GM12878 (cell line): ENCODE measurements at regions not wholly inside any gene's neighbourhood (a gene's known extent, or its start where the extent isn't known, plus 50 kb on each side); places are given as distances from the start of the nearest gene placed in this dataset.

Source experiments
- ATAC-seq: fragments of 200-7000 bp; cut with Tn5 transposase; 3 replicates; pipeline ENCODE4 v1.9.1; 2020; ENCODE audit warnings: mild to moderate bottlenecking, moderate library complexity
- BruUV-seq: library from RNA; stranded (reverse); fragments of 400-500 nt; replicated peaks from 2 replicates; lab custom pipeline; 2021; lab: Mats Ljungman, UMichigan
- CTCF ChIA-PET: fragments of 300-600 bp; sonication (Branson Sonifier 250); formaldehyde crosslinking; extraction: SDS; loops from one replicate; lab custom pipeline; 2021; ENCODE audit warnings: inconsistent platforms; lab: Yijun Ruan, JAX
- POLR2A ChIA-PET: fragments of 350-600 bp; formaldehyde crosslinking; extraction: SDS; loops from one replicate; lab custom pipeline; 2021; ENCODE audit warnings: inconsistent platforms; lab: Charles Lee
- RAD21 ChIA-PET: fragments of 300-600 bp; sonication (Branson Sonifier 250); formaldehyde crosslinking; loops from one replicate; lab custom pipeline; 2023; ENCODE audit warnings: antibody characterized with exemption; ENCODE audit not compliant: unreplicated experiment; lab: Charles Lee
- SMC1A ChIA-PET: fragments of 300-600 bp; sonication (Branson Sonifier 250); formaldehyde crosslinking; loops from one replicate; lab custom pipeline; 2023; ENCODE audit not compliant: unreplicated experiment, uncharacterized antibody; lab: Charles Lee
- DNase-seq: peaks from one replicate; pipeline ENCODE4 v3.0.0-alpha.2; 2011; ENCODE audit warnings: low read depth, low spot score
- FAIRE-seq: peaks from 3 replicates; lab custom pipeline; 2011; peaks lifted over from hg19 to GRCh38; lab: Jason Lieb, UNC
- H2AFZ ChIP-seq: 2 replicates; pipeline ENCODE4 v1.6.0; 2011; ENCODE audit warnings: low read depth, low read length, control low read depth; ENCODE audit not compliant: control insufficient read depth
- H3K27ac ChIP-seq: 2 replicates; pipeline ENCODE4 v1.5.1; 2011; ENCODE audit warnings: control low read depth; ENCODE audit not compliant: control insufficient read depth, insufficient read depth
- H3K27me3 ChIP-seq, 2 experiments: replicated peaks in 1 of 2; 2 replicates each; pipeline versions ENCODE4 v1.6.0 to v1.6.1; 2011; ENCODE audit warnings: low read length in 1 of 2; ENCODE audit not compliant: control insufficient read depth in 2 of 2, insufficient read depth in 2 of 2
- H3K36me3 ChIP-seq, 2 experiments: 2 replicates each; pipeline ENCODE4 v1.5.1; 2011; ENCODE audit warnings: low read length in 1 of 2; ENCODE audit not compliant: control insufficient read depth in 2 of 2, insufficient read depth in 2 of 2
- H3K4me1 ChIP-seq: 2 replicates; pipeline ENCODE4 v1.6.1; 2011; ENCODE audit warnings: mild to moderate bottlenecking, low read length, moderate library complexity, mixed read lengths; ENCODE audit not compliant: control insufficient read depth, insufficient read depth
- H3K4me2 ChIP-seq: 2 replicates; pipeline ENCODE4 v1.6.0; 2011; ENCODE audit warnings: control low read depth; ENCODE audit not compliant: control insufficient read depth, insufficient read depth
- H3K4me3 ChIP-seq: fragments of 200-600 bp; sonication (generic); 2 replicates; pipeline ENCODE4 v1.5.1; 2016
- H3K79me2 ChIP-seq: 2 replicates; pipeline ENCODE4 v1.6.0; 2011; ENCODE audit warnings: low read length; ENCODE audit not compliant: control insufficient read depth, insufficient read depth
- H3K9ac ChIP-seq: 2 replicates; pipeline ENCODE4 v1.8.0; 2011; ENCODE audit warnings: low read length, control low read depth, mixed read lengths; ENCODE audit not compliant: control insufficient read depth, insufficient read depth
- H3K9me3 ChIP-seq: replicated peaks from 3 replicates; pipeline ENCODE4 v1.5.1; 2011; ENCODE audit warnings: mild to moderate bottlenecking, low read length; ENCODE audit not compliant: control insufficient read depth, insufficient read depth
- H4K20me1 ChIP-seq: 2 replicates; pipeline ENCODE4 v1.6.0; 2011; ENCODE audit not compliant: control insufficient read depth, insufficient read depth
- BRCA1 ChIP-seq: IDR thresholded peaks from 2 replicates; pipeline ENCODE4 v1.6.1; 2011; ENCODE audit warnings: low read depth, low read length, improper control_type of control experiment
- EGR1 ChIP-seq, 2 experiments: IDR thresholded peaks; 1 replicate in 1 of 2; 2 replicates in 1 of 2; pipeline ENCODE4 v1.6.1; 2011 to 2012; ENCODE audit warnings: low read depth in 2 of 2, low read length in 2 of 2, borderline replicate concordance in 1 of 2, mild to moderate bottlenecking in 1 of 2, moderate library complexity in 1 of 2
- GATAD2B ChIP-seq: fragments of 450-650 bp; conservative IDR thresholded peaks from 2 replicates; pipeline ENCODE4 v1.6.1; 2017; ENCODE audit warnings: low read depth, mild to moderate bottlenecking, moderate library complexity
- SIX5 ChIP-seq: IDR thresholded peaks from 2 replicates; pipeline ENCODE4 v1.6.1; 2011; ENCODE audit warnings: mild to moderate bottlenecking, low read depth, low read length, moderate library complexity; ENCODE audit not compliant: severe bottlenecking
- SMAD1 ChIP-seq: fragments of 450-650 bp; IDR thresholded peaks from 2 replicates; pipeline ENCODE4 v1.6.1; 2018; ENCODE audit warnings: mild to moderate bottlenecking, low read depth; ENCODE audit not compliant: partially characterized antibody
- SP1 ChIP-seq: IDR thresholded peaks from one replicate; pipeline ENCODE4 v1.6.1; 2011; ENCODE audit warnings: low read depth, low read length
- ZBTB11 ChIP-seq: fragments of 450-650 bp; formaldehyde crosslinking; IDR thresholded peaks from 2 replicates; pipeline ENCODE4 v1.5.0; 2022; ENCODE audit warnings: mild to moderate bottlenecking, missing genetic modification characterization
- ZNF384 ChIP-seq: IDR thresholded peaks from 2 replicates; pipeline ENCODE4 v1.6.1; 2012; ENCODE audit warnings: low read depth, mild to moderate bottlenecking, low read length, improper control_type of control experiment, borderline replicate concordance
- WGBS: methylation state at CpG from one replicate; pipeline ENCODE4 v1.1.6; 2016; ENCODE audit warnings: low lambda C conversion rate; ENCODE audit not compliant: insufficient replicate concordance, insufficient coverage; ENCODE audit errors: missing lambda C conversion rate; 5-methylcytosine and 5-hydroxymethylcytosine counted together
- in situ Hi-C: fragments of 300-500 bp; cut with MboI; formaldehyde crosslinking; loops from 9 replicates; pipeline ENCODE4 v1.14.3; 2018; ENCODE audit warnings: mixed read lengths
- intact Hi-C: fragments of 100-400 bp; cut with micrococcal nuclease; formaldehyde crosslinking; loops from one replicate; pipeline ENCODE4 v1.14.2; 2022; ENCODE audit not compliant: unreplicated experiment

- intact Hi-C loops: no loop called here
- ATAC-seq: no peak
- no TSS peak for BruUV-seq
- no peak overlapping the region for H3K4me2 ChIP-seq
- no peaks in the 10 kb centered on the region for H3K36me3 ChIP-seq
- 48% methylated on average over 4 of the region's 4 CpGs for WGBS
- RAD21 ChIA-PET: no interaction called here
- TF ChIP-seq EGR1 (IDR thresholded peaks at IDR 0.05; ENCODE audit: borderline replicate concordance in 1 of 2, low read depth in 2 of 2, low read length in 2 of 2): no peak
- no peak for TF ChIP-seq GATAD2B
- TF ChIP-seq SMAD1: no peak
- no peak for TF ChIP-seq ZNF384
- no peak for TF ChIP-seq BRCA1
- no peak for TF ChIP-seq SIX5
- no peak for TF ChIP-seq ZBTB11 (CRISPR knock-in tag)
- no peak for TF ChIP-seq SP1
- TF ChIP-seq, all 136 proteins: peak for 0
- Histone ChIP-seq H3K27ac (no peak overlapping the region), H3K27me3 (no peaks in the 10 kb centered on the region), H3K9ac (no peak overlapping the region), H4K20me1 (no peaks in the 10 kb centered on the region), H3K4me1 (no peaks in the 10 kb centered on the region), H2AFZ (no peak overlapping the region), H3K79me2 (no peaks in the 10 kb centered on the region), H3K9me3 (no peaks in the 10 kb centered on the region), H3K4me3 (no peak overlapping the region)
- ChIA-PET CTCF (no interaction called here), POLR2A (no interaction called here), SMC1A (no interaction called here)
- DNase-seq: no peak
- no peak for FAIRE-seq
- in situ Hi-C loops: no loop called here
Observed at GRCh38 chr3:177878957-177879356, 657.3 kb upstream of the KCNMB2 start.
